HG03378 (cell line): ENCODE measurements at regions not wholly inside any gene's neighbourhood (a gene's known extent, or its start where the extent isn't known, plus 50 kb on each side); places are given as distances from the start of the nearest gene placed in this dataset.

ENCODE experiments used
- ATAC-seq: cut with Tn5 transposase; IDR thresholded peaks from one replicate; pipeline ENCODE4 v1.9.1; 2021; ENCODE audit warnings: mild to moderate bottlenecking, moderate library complexity; ENCODE audit not compliant: unreplicated experiment

DNA sequence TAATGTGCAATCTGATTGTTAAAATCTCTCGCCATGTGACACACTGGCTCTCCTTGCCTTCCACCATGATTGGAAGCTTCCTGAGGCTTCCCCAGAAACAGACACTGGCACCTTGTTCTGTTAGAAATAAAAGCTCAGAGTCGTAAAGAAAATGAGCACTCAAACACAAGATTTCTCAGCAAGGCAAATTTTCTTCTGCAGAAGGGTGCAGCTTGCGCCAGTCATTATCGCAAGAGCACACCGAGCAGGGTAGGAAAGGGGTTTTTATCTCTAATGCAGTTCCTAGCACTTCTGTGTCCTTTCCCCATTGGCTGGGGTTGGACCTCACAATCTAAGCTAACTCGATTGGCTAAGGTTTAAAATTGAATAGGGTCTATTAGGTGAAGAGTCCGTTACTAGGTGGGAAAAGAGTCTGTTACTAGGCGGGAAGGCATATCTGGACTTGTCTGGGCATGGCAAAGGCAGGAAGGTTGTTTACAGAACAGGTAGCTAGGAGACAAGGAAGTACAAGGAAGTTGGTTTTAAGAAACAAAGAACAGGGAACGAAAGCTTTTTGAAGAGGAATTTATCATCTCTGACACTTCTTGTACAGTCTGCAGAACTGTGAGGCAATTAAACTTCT is 62.6 kb upstream of the BICD1 start:
- ATAC-seq = no peak

DNA sequence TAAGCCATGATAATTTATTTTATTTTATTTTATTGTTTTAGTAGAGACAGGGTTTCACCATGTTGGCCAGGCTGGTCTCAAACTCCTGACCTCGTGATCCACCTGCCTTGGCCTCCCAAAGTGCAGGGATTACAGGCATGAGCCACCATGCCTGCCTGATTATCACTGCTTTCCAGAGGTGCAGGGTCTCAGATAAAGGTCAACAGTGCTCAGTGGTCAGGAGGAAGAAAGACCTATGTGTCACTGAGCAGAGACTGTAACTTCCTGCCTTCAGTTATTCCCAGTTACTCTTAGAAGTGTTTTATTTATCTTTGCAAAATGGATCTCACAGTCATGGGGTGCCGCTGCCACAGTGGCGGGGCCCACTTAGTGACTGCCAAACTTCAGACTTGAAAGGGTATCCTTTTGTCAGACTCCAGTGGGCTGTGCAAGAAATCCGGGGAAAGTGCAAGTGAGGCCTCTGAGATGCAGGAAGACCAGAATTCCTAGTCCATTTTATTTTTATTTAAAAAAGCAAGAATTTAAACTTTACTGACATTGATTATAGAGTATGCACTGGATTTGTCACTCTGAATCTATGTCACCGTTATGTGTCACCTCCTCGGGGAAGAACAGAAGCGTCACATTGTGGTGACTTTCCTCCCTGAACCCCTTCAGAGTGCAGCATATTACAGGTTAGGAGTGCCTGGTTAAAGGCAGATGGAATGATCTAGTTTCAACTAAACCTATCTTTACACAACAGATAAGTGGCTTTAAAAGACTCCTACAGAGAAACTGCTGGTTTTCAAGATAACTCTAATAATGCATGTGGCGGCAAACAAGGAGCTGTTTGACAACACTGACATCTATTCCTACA is 59.1 kb upstream of the BICD1 start:
- ATAC-seq = no peak

DNA sequence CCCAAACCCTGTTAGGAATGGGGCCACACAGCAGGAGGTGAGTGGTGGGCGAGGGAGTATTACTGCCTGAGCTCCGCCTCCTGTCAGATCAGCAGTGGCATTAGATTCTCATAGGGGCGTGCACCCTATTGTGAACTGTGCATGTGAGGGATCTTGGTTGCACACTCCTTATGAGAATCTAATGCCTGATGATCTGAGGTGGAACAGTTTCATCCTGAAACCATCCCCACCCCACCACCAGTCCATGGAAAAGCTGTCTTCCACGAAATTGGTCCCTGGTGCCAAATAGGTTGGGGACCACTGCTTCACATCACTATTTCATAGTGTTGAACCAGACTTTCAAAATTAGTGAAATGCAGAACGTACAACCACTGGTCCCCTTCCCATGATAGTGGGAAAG is 57.9 kb upstream of the BICD1 start:
- no peak for ATAC-seq

DNA sequence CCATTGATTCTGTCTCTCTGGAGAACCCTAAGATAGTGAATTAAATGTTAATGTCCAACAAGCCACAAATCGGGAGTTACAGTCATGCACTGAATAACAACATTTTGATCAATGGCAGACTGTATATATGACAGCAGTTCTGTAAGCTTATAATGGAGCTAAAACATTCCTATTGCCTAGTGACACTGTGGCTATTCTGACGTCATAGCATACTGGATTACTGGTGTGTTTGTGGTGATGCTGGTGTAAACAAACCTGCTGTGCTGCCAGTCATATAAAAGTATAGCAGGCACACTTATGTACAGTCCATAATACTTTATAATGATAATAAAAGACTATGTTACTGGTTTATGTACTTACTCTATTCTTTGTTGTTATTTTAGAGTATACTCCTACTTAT is 56.7 kb upstream of the BICD1 start:
- ATAC-seq = no peak

DNA sequence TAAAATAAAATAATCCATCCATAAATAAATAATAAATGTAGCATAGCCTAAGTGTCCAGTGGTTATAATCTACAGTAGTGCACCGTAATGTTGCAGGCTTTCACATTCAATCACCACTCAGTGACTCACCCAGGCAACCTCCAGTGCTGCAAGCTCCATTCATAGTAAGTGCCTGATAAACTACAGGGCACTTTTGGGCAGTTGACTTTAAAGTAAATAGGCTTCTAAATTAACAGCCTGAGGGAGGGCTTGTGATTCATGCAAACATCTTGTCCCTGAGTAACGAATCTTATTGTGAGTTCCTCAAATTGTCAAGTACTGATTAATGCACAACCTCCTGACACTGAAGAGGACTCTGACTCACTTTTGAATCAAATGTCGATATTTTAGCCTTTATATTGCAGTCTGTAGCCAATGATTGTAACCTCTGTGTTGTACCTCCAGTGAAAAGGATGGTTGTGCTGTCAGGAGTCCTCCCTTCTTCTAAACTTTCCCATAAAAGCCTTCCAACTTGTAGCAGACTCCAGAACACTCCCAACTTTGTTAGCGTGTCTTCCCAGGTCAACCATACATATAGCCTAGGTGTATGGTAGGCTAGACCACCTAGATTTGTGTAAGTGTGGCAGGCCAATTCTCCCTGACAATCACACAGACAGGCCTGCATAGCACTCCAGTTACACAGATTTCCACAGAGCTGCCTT is 55.0 kb upstream of the BICD1 start:
- ATAC-seq = no peak

DNA sequence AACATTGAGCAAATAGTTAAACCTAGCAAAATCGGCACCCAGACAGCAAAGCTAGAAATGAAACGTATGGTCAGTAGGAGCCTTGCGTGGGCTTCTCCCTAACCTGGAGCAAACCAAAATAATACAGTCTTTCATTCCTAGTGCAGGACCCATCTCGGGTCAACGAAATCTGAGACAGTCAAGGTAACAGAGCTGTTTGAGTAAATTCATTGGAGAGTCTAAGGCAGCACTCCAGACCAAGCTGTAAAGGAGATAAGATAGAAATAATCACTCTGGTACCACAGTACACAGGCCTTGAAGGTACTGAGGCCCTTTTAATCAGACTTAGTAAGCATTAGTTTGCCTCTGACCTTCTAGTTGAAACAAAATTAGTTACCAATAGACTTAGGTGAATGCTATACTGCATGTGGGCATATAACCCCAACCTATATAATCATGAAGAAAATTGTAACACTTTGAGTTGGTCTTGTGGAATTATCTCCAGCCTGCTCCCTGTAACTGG is 54.4 kb upstream of the BICD1 start:
- no peak for ATAC-seq

DNA sequence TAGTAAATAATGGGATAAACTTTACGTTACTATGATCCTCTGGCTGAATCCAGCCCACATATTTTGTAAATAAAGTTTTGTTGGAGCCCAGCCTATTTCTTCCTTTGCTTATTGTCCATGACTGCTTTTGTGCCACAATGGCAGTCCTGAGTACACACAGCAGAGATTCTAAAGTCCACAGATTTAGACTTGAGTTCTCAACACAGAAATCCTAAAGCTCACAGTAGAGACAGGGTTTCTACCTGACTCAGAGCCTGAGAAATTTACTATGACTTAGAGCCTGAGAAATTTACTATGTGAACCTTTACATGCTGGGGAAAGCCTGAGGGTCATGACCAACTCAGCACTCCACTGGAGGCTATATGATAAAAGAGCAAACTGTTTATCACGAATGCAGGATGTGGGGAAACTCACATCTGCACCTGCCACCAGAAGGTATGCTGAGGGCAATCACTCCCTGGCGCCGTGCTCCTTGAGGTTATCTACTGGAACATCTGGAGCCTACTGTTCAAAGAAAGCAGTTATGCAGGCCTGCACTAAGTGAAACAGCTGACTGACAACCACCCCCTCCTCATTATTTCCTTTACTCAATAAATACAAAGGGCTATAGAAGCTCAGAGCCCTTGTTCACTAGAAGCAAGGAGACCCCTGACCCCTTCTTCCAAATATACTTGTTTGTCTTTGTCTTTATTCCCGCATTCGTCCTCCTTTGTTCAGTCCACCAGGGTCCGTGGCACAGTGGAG is 52.6 kb upstream of the BICD1 start:
- ATAC-seq = no peak
